Retinal pigment epithelial cell (primary cell): ENCODE measurements at regions not wholly inside any gene's neighbourhood (a gene's known extent, or its start where the extent isn't known, plus 50 kb on each side); places are given as distances from the start of the nearest gene placed in this dataset.
"Not testable (repeated sequence)": the region's sequence is repeated elsewhere in the genome, so short reads cannot be mapped to it uniquely, and the experiment has no call there.

Source experiments
- DNase-seq: peaks from one replicate; pipeline ENCODE4 v3.0.0-alpha.2; 2010; ENCODE audit warnings: low read depth
- H3K4me3 ChIP-seq: 2 replicates; pipeline ENCODE4 v1.5.1; 2011; ENCODE audit warnings: mild to moderate bottlenecking, low read length, control low read depth, moderate library complexity
- TF ChIP-seq, protein P1 (sequence below): conservative IDR thresholded peaks from 2 replicates; pipeline ENCODE4 v1.5.1; 2011; ENCODE audit warnings: low read depth, low read length, control low read depth, inconsistent platforms

DNA sequence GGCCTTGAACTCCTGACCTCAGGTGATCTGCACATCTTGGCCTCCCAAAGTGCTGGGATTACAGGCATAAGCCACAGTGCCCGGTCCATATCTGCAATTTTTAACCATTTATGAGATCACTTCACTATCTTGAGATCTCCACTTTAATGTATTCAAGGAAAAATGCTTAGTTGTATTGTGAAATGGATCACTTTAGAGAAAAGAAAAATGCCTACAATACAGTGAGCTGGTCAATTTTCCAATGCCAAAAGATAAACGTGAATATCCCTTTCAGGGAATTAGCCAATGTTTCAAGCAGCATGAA, 82.8 kb upstream of the ZNF217 start:
- no peak for DNase-seq
- H3K4me3 ChIP-seq, result no peak overlapping the region
- TF ChIP-seq, protein P1, sequence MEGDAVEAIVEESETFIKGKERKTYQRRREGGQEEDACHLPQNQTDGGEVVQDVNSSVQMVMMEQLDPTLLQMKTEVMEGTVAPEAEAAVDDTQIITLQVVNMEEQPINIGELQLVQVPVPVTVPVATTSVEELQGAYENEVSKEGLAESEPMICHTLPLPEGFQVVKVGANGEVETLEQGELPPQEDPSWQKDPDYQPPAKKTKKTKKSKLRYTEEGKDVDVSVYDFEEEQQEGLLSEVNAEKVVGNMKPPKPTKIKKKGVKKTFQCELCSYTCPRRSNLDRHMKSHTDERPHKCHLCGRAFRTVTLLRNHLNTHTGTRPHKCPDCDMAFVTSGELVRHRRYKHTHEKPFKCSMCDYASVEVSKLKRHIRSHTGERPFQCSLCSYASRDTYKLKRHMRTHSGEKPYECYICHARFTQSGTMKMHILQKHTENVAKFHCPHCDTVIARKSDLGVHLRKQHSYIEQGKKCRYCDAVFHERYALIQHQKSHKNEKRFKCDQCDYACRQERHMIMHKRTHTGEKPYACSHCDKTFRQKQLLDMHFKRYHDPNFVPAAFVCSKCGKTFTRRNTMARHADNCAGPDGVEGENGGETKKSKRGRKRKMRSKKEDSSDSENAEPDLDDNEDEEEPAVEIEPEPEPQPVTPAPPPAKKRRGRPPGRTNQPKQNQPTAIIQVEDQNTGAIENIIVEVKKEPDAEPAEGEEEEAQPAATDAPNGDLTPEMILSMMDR, result no peak

DNA sequence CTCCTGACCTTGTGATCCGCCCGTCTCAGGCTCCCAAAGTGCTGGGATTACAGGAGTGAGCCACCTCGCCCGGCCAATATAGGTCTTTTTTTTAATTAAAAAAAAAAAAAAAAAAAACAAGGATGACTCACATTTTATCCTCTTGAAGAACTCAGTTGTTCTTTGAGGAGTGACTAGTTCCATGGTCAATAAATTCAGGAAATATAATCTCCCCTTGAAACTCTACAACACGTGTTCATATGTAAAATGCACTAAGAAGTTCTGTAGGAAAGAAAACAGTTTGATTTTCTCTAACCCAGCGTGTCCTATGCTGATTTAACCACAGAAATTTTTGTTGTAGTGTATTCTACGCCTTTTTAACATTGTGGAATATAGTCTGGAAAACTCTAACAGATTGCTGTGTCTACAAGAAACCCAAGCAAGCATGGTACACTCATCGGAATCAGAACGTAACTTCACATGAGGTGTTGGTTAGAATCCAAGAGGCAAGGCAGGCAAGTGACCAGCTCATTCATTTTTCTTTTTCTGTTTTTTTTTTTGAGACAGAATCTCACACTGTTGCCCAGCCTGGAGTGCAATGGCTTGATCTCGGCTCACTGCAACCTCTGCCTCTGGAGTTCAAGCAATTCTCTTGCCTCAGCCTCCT, 79.0 kb upstream of the ZNF217 start:
- no peak overlapping the region for H3K4me3 ChIP-seq
- TF ChIP-seq, protein P1, result no peak
- DNase-seq, result no peak

DNA sequence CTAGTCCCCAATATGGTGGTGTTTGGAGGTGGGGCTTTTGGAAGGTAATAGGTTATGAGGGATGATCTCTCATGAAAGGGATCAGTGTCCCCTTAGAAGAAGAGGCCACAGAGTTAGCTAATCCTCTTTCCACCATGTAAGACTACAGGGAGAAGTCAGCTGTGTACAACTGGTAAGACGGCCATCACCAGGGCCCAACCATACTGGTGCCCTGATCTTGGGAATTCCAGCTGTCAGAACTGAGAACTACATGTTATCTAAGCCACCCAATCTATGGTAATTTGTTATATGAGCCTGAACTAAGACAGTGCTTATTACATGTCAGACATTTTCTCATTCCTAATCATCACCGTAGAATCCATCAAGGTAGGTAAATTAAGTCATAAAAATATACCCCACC, 77.7 kb upstream of the ZNF217 start:
- H3K4me3 ChIP-seq, result no peak overlapping the region
- TF ChIP-seq, protein P1, result no peak

DNA sequence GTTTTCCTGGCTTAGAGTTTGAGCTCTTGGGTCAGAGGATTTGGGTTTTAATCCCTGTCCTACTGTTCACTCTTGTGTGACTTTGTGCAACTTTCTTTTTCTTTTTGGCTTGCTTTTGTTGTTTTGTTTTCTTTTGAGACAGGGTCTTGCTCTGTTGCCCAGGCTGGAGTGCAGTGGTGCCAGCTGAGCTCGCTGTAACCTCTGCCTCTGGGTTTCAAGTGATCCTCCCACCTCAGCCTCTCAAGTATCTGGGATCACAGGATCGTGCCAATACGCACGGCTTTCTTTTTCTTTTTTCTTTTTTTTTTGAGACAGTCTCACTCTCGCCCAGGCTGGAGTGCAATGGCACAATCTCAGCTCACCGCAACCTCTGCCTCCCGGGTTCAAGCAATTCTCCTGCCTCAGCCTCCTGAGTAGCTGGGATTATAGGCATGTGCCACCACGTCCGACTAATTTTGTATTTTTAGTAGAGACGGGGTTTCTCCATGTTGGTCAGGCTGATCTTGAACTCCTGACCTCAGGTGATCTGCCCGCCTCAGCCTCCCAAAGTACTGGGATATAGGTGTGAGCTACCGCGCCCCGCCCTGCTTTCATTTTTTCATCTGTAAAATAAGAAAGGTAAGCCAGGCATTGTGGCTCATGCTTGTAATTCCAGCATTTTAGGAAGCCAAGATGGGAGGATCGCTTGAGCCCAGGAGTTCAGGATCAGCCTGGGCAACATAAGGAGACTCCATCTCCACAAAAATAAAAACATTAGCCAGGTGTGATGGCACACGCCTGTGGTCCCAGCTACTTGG, 76.1 kb upstream of the ZNF217 start:
- DNase-seq, H3K4me3 ChIP-seq: not testable (repeated sequence)

More for the DNA sequence above, 77.7 kb upstream of the ZNF217 start:
- no peak for DNase-seq

GRCh38 chr20:53668992-53669391, 75.4 kb upstream of the ZNF217 start:
- H3K4me3 ChIP-seq, result no peak overlapping the region
- no peak for DNase-seq
- TF ChIP-seq, protein P1, result no peak

DNA sequence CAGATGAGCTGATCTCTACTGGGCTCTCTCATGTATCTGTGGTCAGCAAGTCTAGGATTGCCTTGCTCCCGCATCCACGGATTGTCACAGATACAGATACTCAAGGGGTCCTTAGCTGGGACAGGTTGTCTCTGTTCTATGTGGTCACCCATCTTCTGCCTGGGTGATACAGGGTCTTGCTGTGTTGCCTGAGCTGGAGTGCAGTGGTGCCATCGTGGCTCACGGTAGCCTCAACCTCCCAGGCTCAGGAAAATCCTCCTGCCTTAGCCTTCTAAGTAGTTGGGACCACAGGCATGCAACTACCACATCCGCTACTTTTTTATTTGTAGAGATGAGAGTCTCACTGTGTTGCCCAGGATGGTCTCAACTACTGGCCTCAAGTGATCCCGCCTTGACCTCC, 72.5 kb upstream of the ZNF217 start:
- H3K4me3 ChIP-seq, result no peak overlapping the region
- no peak for DNase-seq
- TF ChIP-seq, protein P1, result no peak

DNA sequence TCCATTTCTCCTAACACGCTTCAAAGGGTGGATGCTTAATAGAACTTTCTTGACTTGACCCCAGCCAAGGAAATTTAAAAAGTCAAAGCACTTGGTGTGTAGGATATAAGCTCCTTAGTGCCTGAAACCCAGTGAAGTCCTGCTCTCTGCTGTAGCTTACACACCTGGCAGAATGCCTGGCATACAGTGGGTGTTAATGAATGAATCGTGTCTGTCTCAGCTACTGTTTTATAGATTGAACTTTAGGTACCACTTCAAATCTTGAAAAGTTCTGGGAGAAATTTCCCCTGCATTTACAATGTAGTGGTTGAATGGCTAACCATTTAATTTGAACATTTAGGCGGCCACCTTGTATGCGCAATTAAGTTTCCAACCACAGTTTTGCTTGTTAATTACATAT, 70.5 kb upstream of the ZNF217 start:
- H3K4me3 ChIP-seq, result no peak overlapping the region
- TF ChIP-seq, protein P1, result no peak
- peak; percentile 71 for DNase-seq

DNA sequence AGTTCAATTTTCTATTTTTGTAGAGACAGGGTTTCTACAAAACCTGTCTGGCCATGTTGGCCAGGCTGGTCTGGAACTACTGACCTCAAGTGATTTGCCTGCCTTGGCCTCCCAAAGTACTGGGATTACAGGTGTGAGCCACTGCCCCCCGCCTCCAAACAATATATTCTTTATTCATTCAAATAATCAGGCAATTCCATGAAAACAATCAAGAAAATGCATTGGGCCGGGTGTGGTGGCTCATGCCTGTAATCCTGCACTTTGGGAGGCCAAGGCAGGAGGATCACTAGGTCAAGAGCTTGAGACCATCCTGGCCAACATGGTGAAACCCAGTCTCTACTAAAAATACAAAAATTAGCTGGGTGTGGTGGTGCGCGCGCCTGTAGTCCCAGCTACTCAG, 69.9 kb upstream of the ZNF217 start:
- H3K4me3 ChIP-seq, DNase-seq: not testable (repeated sequence)
